HK-2 (cell line): ENCODE measurements at regions not wholly inside any gene's neighbourhood (a gene's known extent, or its start where the extent isn't known, plus 50 kb on each side); places are given as distances from the start of the nearest gene placed in this dataset.

Experiments used
- DNase-seq: peaks from one replicate; pipeline ENCODE4 v3.0.0-alpha.2; 2018; ENCODE audit not compliant: unreplicated experiment

DNA sequence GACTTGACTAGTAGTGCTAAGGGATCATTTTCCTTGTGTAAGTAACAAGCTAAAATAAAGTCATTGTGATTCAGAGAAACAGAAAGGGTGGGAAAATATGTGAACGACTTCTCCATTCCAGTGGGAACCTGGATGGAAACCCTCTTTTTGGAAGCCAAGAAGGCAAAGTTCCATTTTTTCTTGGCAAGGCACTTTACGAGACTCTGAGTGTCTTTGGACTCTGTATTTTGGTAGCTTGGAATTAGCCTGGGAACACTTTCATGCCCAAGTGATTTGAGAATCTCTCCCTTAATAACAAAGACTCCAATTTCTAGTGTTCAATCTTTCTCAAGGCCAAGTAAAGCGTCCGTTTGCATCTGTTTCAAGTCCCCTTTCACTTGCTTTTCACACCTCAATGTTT is 100.5 kb upstream of the SASH1 start:
- DNase-seq: no peak

DNA sequence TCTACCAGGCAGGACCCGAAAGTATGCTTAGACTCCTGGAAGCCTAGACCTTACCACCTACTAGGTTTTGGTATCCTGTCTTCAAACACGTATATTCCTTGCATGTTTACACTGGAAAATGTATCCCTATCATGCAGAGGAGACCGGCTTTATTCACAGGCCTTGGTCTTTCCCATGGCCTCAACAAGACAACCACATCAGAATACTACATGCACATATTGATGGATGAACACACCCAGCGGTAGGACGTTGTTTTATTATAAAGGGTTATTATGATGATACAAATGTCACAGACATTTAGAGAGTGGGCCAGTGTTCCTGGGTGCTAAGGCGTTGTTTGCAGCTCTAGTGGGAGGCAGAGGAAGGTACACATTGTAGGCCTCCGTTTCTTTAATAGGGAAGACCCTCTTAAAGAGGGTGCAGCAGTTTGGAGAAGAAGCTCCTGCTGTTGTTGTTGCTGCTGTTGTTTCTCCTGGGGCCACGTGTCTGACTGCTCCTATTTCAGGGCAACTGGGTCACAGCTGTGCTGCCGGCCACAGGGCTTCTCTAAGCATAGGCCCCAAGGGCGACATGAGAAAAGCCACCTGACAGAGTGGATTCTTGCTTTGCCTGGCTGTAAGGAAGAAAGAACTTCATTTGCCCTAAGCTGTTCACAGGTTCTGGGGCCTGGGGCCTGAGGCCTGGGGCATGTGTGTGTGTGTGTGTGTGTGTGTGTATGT is 98.3 kb upstream of the SASH1 start:
- no peak for DNase-seq

DNA sequence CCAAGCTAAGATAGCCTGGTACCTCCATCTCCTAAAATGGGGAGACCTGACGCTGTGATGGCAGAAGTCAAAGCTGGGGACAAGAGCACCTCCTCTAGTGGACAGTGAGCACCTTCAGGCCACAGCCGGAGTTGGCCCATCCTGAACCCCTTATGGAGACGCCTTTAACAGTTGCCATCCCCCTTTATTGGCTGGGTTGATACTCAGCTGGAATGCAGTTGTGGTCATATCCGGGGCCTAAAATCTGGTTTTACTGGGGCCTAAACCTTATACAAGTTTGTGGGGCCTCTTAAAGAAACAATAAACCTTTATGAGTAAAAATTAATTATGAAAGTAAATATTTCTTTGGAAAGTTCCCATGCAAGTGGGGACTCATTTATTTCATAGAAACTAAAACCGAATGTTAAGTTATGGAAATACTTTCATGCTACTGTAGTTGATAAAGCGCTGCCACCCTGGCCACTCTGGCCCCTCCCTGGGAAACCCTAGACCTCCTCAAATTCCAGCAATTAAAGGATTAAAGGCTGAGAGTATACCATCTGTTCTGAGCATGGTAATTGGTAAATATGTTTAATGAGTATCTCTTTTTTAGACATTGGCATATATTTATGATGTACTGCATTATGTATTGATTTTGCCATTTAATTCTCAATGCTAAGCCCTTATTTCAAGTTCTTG is 95.1 kb upstream of the SASH1 start:
- no peak for DNase-seq

DNA sequence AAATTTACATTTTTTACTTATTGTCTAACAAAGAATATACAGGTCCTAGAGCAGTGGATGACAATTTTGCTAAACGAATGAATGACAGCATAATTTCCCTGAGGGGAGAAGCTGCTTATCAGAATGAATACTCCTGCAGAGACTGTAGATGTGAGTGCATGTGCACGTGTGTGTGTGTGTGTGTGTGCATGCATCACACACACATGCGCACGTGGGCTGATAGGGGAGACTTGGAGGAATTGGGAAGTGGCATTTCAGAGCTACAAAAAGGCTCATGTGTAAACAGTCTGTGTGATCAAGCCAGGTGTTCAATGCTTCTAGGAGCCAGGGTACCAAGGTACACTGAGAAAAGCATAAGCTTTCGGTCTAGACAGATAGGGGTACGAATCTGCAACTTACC is 93.5 kb upstream of the SASH1 start:
- DNase-seq: no peak

DNA sequence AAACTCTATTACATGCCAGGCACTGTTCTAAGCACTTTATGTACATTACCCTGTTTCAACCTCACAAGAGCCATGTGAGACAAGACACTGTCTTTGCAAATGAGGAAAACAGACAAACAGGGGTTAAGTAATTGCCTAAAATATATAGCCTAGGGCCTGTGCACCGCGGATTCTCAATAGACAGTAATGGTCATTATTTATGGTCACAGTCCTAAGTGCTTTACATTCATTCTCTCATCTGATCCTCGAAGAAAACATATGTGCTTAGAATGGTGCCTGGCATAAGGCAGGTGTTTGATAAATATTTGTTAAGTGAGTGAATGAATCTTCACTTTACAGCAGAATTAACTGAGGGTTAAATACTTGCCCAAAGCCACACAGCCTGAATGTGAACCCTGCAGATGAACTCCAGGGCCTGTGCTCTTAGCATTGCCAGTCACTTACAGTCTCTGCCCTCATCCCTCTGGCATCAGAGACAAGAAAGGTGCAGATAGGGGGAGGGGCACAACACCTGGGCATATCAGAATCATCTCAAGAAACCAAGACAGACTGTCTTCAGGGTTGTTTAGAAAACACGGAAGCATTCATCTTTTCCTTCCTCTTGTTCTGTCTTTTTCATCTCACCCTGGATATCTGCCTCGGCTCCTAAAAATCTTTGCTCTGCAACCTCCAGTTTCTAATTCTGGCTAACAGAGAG is 92.8 kb upstream of the SASH1 start:
- DNase-seq: no peak

DNA sequence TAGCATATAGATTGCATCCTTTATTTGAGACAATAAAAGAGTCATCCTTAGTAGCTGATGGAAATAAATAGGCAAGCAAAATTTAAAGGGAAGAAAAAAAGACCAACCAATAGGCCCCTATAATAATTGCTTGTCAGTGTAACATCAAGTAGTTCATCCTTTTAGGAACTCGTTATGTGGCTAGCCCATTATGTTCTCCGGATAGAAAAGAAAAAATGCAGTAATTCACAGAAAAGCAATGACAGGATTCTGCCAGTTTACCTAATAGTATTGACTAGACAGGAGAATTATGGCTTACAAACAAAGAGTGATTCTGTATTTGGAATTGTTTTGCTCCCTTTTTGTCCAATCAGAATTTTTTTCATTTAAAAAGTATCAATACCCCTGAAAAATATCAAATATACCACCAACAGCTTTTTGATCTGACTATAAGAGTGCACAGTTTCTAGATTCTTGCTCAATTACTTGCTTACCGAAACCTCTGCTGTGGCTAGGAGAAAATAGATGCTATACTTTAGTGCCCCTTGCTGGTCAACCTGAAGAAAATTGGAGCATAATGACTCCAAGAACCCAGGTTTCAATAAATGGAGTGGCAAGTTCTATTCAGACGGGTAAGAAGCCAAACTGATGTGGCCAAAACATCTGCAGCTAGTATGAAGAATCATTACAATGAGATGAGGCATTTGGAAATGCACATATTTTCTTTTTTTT is 91.5 kb upstream of the SASH1 start:
- no peak for DNase-seq

DNA sequence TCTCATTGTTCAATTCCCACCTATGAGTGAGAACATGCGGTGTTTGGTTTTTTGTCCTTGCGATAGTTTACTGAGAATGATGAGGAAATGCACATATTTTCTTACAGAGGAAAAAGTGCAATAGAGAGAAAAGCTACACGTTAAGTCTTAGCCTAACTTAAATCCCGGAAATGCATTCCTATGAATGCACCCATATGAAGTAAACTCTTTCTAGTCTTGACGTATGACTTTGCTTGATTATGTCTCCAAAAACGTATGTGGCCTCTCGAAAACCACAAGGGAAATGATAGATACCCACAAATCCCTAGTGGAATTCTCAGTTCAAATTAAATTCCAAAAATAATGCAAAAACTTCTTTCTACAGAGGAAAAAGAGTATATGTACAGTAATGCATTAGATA is 90.7 kb upstream of the SASH1 start:
- no peak for DNase-seq

DNA sequence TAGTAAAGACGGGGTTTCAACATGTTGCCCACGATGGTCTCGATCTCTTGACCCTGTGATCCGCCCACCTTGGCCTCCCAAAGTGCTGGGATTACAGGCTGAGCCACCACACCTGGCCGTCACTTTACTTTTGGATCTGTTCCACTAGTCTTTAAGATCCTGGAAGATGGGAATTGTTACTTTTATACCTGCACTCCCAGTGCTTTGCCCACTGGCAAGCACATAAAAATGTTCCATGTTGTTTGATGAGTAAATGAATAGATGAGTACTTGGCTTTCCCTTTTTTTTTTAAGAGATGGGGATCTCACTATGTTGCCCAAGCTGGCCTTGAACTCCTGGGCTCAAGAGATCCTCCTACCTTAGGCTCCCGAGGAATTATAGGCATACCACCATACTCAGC is 84.8 kb upstream of the SASH1 start:
- DNase-seq: no peak

DNA sequence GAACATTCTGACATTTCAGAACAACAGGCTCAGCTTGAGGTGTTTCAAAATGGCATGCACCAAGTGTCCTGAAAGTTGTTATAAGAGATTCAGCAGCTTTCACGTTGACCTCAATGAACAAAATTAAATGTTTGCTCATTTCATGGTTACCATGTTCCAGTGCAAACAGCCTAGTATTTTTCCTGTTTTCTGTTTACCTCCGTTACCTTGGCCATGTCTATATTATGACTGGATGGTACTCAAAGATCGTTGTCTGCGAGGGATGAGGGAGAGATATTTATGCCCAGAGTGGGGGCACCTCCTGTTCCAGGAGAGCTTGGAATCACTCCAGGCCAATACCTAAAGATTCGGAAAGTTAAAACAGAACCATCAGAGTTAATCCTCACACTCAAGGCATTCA is 83.8 kb upstream of the SASH1 start:
- DNase-seq: no peak

DNA sequence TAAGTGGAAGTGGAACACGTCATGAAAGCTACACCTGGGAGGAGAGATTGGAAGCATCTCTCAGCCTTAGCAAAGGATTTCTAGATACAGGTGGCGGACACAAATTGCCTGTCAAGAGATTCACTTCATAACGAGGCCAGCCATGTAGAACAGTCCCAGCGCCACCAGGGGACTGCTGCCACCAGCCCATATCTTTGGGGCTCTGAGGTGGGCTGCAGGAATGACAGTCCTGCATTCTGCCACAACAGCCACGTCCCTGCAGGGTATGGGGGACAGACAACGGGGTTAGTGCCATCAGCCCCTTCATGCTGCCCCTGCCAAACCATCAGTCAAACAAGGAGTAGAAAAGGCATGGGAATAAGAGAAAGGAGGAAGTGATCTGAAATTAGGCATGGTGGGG is 81.2 kb upstream of the SASH1 start:
- no peak for DNase-seq

DNA sequence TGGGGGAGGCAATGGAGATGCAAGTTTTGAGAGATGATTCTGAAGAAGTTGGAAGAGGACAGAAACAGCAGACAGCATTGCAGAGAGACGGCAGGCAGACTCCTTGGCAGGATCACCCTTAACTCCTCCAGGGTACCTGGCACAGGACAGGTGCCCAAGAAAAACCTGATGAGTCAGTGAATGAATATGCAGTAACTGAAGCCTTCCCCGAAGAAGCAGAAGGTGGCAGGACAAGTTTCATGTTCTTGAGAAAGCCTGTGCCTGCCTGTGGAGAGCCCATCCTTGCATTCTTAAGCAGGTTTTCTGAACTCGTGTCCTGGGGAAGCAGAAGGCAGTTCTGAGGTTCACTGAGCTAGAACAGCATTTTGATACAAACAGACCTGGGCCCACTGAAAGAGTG is 79.6 kb upstream of the SASH1 start:
- no peak for DNase-seq

DNA sequence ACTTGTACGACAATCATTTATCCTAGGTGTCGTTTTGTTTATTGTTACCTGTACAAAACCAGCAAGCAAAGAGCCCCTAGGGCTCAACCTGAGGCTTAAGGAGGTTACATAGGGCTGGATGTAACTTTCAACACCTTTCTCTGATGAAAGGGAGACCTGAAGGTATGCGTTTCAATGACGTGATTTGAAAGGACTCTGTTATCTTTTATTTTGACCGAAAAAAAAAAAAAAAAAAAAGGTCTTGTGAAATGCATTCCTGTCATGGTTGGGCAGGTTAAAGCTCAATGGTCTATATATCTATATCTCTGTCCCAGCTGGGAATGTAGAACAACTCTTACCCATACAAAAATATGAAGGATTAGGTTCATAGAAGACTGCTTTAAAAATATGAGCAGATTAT is 78.7 kb upstream of the SASH1 start:
- DNase-seq: no peak

DNA sequence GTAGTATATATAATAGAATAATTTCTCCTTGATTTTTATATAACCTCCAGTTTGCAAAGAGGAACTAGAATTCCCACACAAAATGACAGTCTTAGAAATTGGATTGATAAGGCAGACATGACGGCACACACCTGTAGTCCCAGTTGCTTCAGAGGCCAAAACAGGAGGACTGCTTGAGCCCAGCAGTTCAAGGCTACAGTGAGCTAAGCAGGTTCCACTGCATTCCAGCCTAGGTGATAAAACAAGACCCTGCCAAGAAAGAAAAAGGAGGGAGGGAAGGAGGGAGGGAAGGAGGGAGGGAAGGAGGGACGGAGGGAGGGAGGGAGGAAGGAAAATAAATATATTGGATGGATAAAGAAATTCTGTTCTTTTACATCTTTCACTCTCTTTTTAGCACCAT is 77.6 kb upstream of the SASH1 start:
- no peak for DNase-seq

DNA sequence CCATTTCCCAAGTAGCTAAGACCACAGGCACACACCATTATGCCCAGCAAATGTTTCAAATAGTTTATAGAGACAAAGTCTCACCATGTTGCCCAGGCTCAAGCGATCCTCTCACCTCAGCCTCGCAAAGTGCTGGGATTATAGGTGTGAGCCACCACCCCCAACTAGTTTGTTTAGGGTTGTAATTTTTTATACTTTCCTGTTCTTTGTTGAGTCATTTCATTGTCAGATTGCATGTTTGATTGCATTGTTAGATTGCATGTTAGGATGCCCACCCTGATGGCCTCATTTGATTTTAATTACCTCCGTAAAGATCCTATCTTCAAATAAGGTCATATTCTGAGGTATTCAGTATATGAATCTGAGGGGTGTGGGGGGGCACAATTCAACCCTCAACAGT is 73.3 kb upstream of the SASH1 start:
- DNase-seq: no peak

DNA sequence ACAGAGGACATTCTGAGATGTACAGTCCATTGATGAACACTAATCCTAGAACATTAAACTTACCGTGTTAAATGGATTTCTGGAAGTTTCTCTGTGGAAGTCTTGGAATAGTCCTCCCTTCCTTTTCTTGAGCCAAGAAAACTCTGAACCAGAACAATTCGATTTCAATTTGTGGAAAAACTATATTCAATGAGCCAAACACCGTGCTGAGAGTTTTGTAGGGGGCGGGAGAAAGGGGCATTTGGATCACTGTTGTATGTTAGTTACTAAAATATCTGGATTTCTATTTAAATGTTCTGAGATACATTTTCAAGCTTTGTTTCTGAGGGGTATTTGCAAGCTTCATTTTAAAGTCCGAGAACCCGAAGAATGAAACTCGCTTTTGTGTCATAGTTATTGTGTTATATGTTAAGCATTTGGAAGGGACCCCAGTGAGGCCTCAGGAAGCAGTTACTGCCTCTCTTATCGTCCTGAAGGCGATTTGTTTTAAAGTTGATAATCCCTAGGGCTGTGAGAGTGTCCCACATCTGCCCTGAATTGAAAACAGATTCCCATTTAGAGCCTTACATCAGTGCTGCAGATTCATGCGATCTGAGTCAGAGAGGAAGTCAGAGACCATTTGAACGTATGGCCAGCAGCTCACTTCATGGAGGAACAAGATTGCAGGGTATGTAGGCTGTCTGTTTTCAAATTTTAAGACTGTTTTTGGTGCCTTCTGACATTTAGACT is 70.8 kb upstream of the SASH1 start:
- no peak for DNase-seq

DNA sequence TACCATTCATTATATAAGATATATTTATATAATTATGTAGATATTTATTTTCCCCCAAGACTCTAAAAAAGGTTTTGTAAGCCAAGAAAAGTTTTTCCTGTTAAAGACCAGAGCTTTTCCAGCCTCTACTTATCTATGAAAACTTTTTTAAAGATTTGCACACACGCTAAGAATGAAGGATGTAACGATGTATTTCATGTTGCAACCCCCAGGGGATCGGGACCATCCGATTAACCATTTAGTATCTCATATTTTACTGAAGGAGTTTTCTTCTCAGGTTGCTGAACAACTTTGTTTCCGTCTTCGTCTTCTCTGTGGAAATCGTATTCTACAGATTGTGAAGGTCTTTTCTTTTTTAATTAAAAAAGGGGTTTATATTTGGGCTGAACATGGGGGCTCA is 70.0 kb upstream of the SASH1 start:
- DNase-seq: no peak

DNA sequence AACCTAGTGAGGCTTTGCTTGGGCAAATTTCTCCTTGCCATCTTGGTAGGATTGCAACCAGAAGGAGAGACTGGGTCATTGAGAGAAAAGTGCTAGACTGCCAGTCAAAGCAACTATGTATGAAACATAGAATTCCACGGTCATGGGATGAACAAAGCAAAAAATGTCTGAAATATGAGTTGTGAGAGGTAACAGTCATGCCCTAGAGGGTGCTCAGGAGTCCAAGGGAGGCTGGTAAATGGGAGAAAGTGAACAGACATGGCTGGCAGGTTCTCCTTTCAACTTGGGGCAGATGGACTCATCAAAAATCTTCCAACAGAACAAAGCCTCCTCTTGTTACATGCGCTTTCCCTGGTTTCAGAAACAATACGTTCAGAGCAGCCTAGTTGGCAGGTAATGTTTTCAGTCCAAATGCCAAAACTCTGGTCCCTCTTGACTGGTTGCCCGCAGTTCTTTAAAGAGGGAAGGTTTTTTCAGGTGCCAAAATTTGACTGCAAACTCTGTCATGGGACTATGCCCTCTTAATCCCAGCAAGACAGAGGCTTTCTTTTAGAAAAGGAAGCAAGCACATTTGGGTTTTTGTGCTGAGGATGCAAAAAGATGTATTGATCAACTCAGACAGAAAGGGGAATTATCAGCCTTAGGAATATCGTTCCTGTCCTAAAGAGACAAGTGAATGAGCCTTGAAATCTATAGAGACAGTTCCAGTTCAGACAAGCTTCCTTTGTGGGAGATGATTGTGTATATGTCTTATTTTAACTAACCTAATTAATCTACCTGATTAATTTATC is 68.5 kb upstream of the SASH1 start:
- no peak for DNase-seq

DNA sequence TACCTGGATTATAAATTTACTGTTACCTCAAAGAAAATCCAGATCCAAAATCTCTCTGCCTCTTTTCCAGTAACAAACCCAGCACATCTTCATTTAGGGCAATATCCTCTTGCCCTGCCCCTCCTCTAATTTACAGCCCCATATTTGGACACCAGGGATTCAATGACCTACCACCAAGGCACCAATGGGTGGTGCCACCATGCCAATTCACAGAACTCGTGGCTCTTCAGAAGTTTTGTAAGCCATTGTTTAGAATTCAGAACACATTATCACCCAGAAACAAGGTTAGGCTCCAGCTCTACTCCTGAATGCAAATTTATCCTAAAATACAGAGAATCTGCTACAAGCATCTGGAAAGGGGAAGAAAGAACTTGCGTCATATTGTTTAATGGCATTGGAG is 67.8 kb upstream of the SASH1 start:
- no peak for DNase-seq

DNA sequence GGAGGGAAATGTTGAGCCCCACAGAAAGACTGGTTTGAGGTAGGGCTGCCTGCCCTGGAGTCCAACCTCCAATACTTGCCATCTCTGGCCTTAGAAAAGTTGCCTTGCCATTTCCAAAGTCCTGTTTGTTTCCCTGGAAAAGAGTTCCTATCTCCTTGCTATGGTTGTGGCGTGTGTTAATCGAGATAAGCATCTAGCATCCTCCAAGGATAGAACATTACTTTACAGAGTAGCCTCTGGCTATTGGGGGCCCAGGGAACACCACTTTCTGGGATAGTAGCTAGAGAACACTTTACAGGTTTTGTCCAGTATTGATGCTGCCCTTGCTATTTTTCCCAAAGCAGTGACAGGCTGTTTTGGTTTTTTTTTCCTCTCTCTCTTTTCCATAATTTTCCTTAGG is 57.4 kb upstream of the SASH1 start:
- no peak for DNase-seq

DNA sequence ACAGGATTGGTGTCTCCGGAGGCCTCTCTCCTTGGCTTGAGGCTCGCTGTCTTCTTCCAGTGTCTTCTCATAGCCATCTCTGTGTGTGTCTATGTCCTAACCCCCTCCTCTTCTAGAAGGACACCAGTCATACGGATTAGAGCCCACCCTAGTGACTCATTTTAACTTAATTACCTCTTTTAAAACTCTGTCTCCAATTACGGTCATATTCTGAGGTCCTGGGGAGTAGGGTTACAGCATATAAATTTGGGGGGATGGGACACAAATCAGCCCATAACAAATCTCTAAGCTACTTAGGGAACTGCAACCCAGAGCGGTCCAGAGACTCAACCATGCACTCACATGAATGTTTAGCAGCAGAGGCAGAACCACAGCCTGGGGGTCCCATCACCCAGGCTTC is 56.1 kb upstream of the SASH1 start:
- DNase-seq: no peak
